NCI-H345 treated with DMSO at 0.1 percent for 48 hours (cell line): ENCODE measurements at regions not wholly inside any gene's neighbourhood (a gene's known extent, or its start where the extent isn't known, plus 50 kb on each side); places are given as distances from the start of the nearest gene placed in this dataset.

Experiments
- DNase-seq: peaks from one replicate; lab custom pipeline; 2025; ENCODE audit not compliant: unreplicated experiment; lab: John Stamatoyannopoulos, UW

DNA sequence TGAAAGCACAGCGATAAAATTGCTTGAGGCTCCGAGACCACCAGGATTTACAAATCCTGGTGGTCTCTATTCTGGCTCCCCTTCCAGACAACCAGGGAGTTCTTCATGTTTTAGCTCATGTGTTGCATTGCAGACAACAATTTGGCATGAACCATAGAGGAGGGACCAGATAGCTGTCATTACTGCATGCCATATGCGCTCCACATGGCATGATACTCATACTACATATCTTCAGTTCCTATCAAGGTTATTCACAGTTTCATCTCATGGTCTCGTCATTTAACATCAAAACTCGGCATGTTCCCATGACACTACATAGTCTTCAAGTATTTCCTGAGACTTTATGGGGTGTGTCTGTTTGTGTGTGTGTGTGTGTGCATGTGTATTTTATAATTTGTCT lies 220.3 kb downstream of the OR13H1 start:
- no peak for DNase-seq

DNA sequence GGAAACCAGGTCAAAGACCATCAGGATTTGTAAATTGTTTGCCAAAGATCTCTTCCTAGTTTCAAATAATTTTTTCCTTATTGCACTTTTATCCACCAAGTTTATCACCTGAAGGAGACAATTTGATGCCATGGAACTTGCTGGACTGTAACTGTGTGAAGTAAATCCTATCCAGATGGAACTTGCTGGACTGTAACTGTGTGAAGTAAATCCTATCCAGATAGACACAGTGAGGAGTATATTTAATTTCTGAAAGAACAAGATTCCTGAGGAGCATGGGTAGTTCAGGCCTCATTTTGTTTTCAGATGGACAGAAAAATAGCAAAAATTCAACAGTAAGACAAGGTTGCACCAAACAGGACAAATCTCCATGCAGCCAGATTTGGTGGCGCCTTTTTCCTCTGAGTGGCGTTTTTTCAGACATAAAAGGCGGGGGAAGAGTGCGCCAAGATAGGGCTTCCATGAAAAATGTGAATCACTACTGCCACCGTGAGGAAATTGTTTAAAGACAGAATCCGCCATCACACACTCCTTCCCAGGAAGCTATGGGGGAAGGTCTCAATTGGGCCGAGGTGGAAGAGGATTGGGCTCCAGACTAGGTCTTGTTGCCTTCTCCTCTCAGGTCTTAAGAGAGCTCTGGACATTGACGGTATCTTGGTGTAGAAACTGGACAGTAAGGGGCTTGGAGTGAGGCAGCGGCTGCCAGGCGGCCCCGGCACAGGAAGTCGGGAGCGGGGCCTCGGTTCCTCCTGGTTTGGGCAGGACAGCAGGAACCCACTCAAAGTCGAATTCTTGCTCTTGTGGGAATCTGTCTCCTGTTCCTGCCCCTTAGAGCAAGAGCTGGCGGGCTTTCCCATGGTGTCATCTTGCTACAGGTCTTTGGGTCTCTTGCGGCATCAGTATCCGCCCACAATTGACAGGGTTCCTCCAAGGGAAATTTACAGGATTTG lies 234.7 kb downstream of the OR13H1 start:
- no peak for DNase-seq

DNA sequence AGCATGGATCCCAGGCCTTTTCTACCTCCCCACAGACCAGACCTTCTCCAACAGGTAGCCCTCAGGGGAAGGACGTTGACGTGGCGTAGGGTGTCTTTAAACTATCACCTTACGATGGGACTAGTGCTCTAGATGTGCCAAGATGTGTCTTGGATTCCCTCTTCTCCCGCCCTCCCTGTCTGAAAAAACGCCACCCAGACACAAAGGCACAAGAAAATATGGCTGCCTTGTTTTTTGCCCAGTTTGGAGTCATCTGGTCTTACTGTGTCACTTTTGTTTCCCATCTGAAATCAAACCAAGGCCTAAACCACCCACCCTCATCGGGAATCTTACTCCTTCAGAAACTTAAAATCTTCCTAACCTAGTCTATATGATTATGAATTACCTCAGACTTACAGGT lies 235.4 kb downstream of the OR13H1 start:
- no peak for DNase-seq

DNA sequence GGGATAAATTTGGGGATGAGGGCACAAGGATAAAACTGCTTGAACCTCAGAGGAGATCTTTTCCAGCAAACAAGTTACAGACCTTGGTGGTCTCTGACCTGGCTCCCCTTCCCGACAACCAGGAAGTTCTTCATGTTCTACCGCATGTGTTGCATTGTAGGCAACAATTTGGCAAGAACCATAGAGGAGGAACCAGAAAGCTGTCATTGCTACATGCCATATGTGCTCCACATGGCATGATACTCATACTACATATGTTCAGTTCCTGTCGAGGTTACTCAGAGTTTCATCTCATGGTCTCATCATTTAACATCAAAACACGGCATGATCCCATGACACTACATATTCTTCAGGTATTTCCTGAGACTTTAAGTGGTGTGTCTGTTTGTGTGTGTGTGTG lies 235.9 kb downstream of the OR13H1 start:
- no peak for DNase-seq

DNA sequence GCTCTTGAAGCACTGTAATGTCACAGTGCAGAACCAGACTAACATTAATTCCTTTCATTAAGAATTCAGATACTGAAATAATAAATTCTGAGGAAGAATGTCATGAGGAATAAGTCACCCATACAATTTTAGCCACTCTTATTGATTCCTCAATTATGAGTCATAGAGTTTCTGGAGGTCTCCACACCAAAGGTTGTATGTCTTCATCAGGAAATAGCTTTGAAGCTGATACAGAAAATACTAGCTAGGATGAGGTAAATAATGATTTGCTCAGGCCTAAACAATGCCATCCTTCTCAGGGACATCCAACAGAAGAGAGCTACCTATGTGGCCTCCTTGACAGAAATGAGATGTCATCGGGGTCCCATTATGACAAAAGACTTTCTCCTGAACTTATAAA lies 238.8 kb downstream of the OR13H1 start:
- no peak for DNase-seq

DNA sequence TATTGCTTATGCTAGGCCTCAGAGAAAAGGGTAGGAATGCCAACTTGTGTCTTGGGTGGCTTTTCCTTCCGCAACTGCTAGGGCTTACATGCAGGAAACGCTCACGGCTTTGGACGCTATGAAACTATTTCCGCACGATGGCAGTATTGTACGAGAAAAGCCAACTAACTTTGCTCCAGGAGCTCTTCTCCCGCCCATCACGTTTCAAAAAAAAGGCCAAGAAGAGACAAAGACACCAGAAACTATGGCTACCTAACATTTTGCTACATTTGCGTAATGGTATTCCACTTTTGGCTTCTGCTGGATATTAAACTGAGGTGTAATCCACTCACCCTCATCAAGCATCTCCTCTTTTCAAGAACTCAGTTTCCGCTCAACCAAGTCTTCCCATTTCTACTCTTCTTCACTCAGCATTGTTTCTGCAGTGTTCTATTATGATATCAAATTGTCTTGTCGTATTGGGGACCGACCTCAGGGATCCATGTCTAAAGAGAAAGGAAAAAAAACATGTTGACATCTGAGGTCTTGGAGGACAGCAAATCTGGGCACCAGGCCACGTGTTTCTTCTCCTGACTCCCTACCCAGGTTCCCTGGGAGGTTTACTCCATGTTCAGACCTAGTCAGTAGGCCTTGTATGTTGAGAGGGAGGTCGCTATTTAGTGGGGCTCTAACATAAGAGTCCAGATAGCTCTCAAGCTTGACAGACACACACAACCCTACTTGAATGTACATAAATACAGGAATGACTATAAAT lies 239.4 kb upstream of the STK26 start:
- DNase-seq, result no peak

DNA sequence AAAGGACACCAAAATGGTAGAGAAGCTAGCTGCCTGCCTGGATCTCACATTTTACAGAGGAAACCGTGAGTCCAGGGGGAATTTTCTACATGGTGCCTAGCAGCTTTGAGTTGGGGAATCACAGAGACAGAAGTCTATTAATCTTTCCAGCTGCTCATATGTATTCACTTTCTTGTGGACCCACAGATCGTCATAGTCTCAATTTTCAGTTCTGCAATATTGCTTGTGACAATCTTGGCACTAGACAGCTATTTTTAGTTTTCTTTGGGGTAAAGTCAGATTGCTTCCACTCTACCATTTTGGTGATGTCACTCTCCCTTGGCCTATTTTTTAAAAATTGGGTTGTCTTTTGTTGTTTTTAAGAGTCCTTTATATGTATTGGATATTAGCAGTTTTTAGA lies 233.4 kb upstream of the STK26 start:
- no peak for DNase-seq

DNA sequence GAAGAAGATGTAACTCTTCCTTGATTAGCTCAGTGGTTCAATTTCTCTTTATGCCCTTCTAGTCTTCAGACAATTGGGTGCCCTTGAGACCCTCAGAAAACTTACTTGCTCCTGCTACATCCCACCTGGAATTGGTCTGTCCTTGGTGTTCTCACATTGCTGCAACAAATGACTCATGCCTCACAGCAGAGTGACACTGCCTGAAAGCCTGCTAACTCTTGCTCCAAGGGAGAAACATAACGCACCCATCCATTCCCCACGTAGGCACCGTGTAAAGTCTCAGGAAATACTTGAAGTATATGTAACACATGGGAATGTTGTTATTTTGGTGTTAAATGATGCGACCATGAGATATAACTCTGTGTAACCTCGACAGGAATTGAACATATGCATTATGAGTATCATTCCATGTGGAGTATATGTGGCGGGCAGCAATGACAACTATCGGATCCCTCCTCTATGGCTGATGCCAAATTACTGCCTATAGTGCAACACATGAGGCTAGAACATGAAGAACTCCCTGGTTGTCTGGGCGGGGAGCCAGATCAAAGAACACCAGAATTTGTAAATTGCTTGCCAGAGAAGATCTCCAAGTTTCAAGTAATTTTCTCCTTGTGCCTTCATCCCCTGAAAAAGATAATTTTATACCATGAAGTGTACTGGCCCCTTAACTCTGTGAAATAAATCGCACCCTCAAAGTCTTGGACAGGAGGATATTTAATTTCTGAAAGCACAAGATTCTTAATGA lies 231.3 kb upstream of the STK26 start:
- DNase-seq, result no peak

DNA sequence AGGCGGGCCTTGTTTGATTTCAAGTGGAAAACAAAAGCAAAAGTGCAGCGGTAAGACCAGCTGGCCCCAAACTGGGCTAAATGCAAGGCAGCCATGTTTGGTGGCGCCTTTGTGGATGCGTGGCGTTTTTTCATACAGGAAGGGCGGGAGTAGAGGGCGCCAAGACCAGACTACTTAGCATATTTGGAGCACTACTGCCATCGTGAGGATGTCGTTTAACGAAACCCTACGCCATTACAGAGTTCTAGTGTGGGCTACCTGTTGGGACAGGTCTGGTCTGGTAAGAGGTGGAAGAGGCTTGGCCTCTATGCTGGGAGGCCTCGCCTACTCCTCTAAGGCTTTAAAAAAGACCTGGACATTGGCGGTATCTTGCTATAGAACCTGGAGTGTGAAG lies 230.7 kb upstream of the STK26 start:
- peak; percentile 16 for DNase-seq

DNA sequence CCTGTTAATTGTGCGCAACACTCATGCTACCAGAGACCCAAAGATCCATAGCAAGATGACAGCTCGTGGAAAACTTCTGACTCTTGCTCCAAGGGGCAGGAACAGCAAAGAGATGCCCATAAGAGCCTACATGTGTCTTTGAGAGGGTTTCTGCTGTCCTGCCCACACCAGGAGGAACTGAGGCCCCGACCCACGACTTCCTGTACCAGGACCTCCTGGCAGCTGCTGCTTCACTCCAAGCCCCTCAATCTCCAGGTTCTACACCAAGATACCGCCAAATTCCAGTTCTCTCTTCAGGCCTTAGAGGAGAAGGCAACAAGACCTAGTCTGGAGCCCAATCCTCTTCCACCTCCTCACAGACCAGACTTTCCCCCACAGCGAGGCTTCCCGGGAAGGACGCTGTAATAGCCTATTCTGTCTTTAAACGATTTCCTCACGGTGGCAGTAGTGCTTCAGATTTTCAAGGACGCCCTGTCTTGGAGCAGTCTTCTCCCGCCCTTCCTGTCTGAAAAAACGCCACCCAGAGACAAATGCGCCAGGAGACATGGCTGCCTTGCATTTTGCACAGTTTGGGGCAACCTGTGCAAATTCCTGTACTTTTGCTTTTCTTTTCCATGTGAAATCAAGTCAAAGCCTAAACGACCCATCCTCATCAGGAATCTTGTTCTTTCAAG lies 230.2 kb upstream of the STK26 start:
- DNase-seq, result no peak

DNA sequence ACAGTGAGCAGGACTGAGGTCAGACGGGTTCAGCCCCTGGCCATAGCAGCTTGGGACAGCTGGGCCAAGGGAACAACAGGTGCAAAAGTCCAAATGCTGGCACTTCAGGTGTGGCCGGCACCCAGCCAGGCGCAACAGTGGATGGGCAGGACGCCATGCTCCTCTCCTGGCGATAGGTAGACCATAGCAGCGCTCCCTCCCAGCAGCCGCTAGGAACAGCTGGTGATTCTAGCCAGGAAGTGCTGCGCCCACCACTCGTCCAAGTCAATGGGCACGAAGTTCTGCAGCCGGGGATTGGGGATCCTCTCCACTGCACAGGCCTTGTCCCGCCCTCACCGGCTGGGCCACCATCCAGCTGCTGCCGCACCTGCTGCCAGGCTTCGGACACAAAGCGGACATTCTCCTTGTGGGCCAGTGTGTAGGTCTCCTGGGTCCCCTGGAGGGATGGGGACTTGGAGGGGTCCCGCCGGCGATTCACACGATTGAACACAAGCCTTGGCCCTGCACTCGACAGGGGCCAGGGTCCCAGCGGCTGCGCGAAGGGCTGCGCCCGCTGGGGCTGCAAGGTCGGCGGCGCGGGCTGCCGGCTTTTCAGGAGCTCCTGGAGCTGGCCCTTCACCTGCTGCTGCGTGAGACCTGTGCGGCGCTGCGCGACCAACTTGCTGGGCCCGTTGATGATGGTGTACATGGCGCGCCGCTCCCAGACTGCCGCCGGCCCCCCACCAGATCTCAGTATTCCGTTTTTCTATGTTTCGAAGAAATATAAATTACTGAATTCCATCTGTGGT lies 227.5 kb upstream of the STK26 start:
- no peak for DNase-seq

DNA sequence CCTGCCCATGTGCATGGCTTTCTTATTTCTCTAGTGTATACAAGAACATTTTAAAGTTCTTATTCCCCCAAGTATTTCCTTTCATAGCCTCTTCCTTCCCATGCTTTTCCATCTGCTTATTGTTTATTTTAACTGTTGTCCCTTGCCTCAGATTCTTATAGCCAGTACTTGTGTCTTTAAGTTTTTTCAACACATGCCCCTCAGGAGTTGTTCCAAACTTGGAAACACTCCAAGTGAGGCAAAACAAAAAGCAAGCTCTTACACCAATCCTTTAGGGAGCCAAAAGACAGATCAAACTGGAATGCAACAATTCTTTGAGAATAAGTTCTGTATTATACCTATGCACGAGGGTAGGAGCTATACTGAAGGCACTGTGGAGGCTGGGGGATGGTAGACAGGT lies 222.0 kb upstream of the STK26 start:
- no peak for DNase-seq

DNA sequence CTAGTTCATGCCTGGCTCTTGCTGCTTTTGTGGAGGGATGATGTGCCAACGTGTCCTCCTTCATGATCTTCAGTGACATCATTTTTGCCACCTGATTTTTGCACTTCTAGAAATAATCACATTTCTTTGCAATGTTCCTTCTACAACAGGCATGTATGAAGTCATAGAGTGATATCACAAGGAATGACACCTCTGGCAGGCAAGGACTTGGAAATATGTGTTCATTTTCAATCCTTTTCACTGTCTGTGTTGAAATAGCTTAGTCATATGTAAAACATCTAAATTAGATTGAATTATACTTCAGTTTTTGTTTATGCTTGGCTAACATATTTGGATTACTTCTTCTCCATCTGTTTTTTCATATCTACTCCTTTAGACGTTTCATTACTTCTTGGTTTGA lies 221.2 kb upstream of the STK26 start:
- no peak for DNase-seq

DNA sequence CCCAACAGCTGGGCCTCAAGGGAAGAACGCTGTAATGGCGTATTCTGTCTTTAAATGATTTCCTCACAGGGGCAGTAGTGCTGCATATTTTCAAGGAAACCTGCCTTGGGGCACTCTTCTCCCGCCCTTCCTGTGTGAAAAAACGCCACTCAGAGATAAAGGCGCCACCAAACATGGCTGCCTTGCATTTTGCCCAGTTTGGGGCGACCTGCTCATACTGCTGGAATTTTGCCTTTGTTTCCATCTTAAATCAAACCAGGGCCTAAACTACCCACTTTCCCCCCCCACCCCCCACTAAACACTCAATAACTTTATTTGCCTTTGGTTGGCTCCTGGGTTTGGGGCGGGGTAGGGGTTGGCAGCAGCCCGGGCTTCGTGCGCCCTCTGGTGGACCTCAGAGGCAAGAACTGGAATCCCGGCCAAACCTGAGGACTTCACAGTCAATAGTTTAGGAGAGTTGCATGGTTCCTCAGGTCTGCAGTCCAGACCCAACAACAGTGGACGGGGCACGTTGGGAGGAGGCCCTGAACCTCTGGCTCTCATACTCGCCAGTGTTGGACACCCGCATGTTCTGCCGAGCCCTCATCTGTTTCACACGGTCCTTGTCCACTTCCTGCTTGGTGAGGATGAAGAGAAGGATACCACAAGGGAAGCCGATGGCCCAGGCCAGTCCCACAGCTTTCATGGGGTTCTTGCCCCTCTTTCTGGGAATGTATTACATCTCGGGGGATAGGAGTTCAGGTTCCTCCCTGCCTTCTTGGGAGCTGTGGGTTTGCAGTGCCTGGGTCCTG lies 220.1 kb upstream of the STK26 start:
- DNase-seq, result peak; percentile 22

DNA sequence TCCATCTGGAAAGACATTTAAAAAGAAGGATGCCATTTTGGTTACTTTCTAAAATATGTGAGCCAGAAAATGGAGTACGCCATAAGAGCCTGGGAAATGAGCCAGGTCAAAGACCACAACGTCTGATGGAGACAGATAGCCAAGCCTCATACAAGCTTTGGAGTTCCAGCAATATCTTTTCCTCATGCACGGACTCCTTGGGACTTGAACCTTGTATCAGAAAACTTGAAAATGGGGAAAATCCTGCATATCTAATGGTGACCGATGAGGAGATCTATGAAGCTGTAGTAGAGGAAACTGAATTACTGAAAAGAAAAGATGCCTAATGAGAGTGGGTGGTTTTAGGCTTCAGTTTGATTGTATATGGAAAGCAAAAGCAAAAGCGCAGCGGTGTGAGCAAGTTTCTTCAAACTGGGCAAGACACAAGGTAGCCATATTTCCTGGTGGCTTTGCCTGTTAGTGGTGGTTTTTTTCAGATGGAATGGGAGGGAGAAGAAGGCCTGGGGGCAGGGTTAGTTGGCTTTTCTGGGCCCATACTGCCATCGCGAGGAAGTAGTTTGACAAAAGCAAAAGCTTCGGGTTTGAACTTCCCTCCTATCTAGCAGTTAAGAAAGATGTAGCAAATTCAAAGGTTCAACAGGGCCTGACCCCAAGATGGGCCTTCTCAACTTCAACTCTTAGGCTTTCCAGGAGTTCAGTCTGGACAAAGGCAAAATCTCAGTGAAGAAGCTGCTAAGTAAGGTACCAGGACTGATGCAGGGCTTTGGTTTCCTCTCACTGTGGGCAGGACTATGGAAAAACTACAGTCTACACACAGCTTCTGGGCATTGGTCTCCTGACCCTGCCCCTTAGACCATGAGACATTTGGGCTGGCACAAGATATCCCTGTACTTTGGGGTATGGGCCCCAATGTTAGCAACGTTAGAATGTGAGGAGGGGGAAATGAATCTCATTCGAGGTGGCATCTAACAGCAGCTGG lies 210.0 kb upstream of the STK26 start:
- DNase-seq, result no peak

DNA sequence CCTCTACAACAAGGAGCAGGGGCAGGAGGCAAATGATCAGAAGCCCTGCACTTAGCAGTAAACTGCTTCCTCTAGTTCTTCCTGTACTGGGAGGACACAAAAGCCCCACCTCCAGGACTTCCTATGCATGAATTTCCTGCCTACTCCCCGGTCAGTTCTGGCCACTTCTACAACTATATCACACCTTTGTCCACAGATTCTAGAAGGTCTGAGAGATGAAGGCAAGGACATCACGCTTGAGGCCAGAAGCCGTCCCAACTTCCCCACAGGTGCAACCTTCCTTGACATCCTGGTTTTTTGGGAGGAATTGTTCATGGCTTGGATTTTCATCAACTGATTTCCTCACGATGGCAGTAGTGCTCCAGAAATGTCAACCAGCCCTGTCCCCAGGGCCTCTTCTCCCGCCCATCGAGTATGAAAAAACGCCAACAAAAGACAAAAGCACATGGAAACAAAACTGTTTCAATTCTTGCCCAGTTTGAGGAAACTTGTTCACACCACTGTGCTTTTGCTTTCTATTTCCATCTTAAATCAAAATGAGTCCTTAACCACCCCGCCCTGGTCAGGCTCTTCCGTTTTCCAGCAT lies 206.5 kb upstream of the STK26 start:
- no peak for DNase-seq

DNA sequence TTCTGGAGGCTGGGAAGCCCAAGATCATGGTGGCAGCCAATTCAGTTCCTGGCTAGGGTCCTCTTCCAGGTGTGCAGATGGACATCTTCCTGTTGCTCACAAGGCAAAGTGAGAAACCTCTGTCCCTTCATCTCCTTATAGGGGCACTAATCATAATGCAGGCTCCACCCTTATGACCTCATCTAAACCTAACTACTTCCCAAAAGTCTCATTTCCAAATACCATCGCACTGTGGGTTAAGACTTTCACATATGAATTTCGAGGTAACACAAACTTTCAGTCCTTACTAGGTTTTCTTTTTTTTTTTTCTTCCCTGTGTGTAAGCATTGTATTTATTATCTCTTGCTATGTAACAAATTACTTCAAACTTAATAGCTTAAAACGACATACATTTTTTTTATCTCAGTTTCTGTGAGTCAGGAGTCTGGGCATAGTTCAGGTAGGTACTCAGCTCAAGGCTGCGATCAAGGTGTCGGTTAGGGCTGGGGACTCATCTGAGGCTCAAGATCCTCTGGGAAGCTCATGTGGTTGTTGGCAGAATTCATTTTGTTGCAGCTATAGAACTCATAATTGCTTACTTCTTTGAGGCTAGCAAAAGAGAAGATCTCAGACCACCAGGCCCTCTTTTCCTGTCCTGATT lies 204.7 kb upstream of the STK26 start:
- no peak for DNase-seq
